ENCODE measurements at regions not wholly inside any gene's neighbourhood (a gene's known extent, or its start where the extent isn't known, plus 50 kb on each side); places are given as distances from the start of the nearest gene placed in this dataset.
A peak's percentile ranks its signal among the peaks of the same experiment; 100 is the strongest.

DNA sequence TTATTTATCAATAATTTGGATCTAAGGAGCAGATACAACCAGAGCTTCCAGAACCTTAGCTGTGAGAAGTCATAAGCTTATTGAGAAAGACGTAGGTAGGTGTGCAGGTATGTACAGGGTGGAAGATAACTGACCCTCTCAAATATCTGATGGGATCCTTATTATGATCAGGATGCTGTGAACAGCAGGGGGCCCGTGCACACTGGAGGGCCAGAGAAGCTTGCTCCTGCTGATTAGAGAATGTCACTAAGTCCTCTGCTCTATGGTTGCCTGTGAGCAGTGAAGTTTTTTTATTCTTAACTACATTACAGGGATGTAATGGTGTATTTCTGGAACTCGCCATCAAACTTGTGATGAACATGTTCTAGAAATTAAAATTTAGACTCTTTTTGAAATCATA is 108.9 kb upstream of the POU5F2 start:
- H3K4me3 ChIP-seq (ENCODE audit: low read length) = no peak overlapping the region
- no peak for DNase-seq (ENCODE audit: low read depth)
- TF ChIP-seq, protein P1, sequence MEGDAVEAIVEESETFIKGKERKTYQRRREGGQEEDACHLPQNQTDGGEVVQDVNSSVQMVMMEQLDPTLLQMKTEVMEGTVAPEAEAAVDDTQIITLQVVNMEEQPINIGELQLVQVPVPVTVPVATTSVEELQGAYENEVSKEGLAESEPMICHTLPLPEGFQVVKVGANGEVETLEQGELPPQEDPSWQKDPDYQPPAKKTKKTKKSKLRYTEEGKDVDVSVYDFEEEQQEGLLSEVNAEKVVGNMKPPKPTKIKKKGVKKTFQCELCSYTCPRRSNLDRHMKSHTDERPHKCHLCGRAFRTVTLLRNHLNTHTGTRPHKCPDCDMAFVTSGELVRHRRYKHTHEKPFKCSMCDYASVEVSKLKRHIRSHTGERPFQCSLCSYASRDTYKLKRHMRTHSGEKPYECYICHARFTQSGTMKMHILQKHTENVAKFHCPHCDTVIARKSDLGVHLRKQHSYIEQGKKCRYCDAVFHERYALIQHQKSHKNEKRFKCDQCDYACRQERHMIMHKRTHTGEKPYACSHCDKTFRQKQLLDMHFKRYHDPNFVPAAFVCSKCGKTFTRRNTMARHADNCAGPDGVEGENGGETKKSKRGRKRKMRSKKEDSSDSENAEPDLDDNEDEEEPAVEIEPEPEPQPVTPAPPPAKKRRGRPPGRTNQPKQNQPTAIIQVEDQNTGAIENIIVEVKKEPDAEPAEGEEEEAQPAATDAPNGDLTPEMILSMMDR (IDR thresholded peaks at IDR 0.05; ENCODE audit: insufficient read depth, low read depth, low read length, missing control alignments) = no peak

DNA sequence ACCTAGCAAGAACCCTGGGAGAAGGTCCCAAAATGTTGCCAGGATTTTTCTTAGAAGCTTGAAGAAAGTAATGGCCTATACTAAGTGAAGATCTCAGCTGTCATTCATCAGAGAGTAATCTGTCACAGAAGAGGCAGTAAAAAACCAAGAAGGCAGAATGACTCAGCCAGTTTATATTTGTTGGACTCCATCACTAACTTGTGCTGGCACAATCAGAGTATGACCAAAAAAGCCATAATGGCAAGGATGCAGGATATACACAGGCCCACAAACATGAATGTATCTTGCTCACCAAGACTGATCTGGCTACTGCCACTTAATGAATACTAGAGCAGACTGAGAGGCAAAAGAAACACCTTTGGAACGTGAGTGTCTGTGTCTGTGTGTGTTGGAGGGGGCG is 104.0 kb upstream of the POU5F2 start:
- no peak for DNase-seq (ENCODE audit: low read depth)
- H3K4me3 ChIP-seq (ENCODE audit: low read length) = no peak overlapping the region
- TF ChIP-seq, protein P1 (IDR thresholded peaks at IDR 0.05; ENCODE audit: insufficient read depth, low read depth, low read length, missing control alignments) = no peak

DNA sequence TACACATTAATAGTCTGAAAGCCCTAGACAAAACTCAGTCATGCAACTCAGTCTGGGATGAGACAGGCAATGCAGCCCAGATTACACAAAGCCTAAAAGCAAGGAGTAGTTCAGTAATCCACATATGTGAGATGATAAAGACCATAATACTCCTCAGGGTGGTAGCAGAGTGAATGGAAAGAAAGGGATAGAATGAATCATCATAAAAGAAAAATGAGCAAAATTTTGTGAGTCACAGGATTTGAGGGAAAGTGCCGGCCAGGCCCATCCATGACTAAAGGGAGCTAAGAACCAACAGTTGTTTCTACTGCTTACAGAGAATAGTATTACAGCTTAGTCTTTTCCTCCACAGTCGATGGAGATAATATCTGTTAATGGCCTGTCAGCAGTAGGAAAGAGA is 90.0 kb upstream of the POU5F2 start:
- TF ChIP-seq, protein P1 (IDR thresholded peaks at IDR 0.05; ENCODE audit: insufficient read depth, low read depth, low read length, missing control alignments) = no peak
- no peak overlapping the region for H3K4me3 ChIP-seq (ENCODE audit: low read length)
- peak; percentile 86 for DNase-seq (ENCODE audit: low read depth)

- H3K4me3 ChIP-seq (ENCODE audit: low read length) = no peak overlapping the region
- TF ChIP-seq, protein P1 (IDR thresholded peaks at IDR 0.05; ENCODE audit: insufficient read depth, low read depth, low read length, missing control alignments) = no peak
- no peak for DNase-seq (ENCODE audit: low read depth)
Observed at GRCh38 chr5:93830893-93831292, 89.5 kb upstream of the POU5F2 start.

DNA sequence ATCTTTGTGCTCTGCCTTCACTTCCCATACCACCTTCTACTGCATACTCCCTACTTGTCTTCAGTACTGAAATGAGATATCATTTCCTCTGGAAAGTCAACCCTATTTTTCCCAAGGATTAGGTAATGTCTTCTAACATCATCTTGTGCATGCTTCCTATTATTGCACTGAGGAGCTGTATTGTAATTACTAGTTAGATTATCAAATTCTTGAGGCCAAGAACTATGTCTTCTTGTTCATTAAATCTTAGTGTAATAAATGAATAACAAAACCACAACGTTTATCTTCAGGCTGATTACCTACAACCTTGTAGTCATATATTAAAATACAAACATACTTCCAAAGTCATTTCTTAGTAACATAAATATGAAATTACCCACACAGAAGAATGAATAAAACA is 87.9 kb upstream of the POU5F2 start:
- no peak overlapping the region for H3K4me3 ChIP-seq (ENCODE audit: low read length)
- TF ChIP-seq, protein P1 (IDR thresholded peaks at IDR 0.05; ENCODE audit: insufficient read depth, low read depth, low read length, missing control alignments) = no peak
- DNase-seq (ENCODE audit: low read depth) = no peak

DNA sequence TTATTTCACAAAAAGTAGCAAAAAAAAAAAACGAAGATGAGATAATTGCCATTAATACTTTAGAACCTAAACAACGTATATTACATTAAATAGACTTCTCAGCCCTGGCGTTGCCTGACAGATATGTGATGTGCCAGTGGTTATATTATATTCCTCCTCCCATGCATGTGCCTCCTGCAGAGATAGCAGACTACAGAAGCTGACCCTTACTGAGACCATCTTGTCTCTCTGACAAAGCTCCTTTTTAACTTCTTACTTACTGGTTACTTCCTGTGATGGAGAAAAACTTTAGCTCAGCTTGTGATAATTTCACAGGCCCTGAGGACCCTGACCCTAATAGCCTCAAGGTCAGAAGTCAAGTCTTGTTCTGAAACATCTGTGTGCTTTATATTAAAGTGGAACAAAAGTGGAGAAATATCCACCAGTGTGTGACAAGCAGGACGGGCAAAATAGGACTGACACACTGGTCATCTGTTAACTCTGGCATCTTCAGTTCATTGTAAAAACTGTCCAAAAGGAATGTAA is 80.6 kb upstream of the POU5F2 start:
- H3K4me3 ChIP-seq (ENCODE audit: low read length) = no peak overlapping the region
- no peak for DNase-seq (ENCODE audit: low read depth)
- TF ChIP-seq, protein P1 (IDR thresholded peaks at IDR 0.05; ENCODE audit: insufficient read depth, low read depth, low read length, missing control alignments) = no peak

- H3K4me3 ChIP-seq (ENCODE audit: low read length) = no peak overlapping the region
- TF ChIP-seq, protein P1 (IDR thresholded peaks at IDR 0.05; ENCODE audit: insufficient read depth, low read depth, low read length, missing control alignments) = no peak
- DNase-seq (ENCODE audit: low read depth) = no peak
Observed at GRCh38 chr5:93819668-93820067, 78.3 kb upstream of the POU5F2 start.

All from epithelial cell of esophagus (primary cell).